ENCODE measurements at regions not wholly inside any gene's neighbourhood (a gene's known extent, or its start where the extent isn't known, plus 50 kb on each side); places are given as distances from the start of the nearest gene placed in this dataset.

DNA sequence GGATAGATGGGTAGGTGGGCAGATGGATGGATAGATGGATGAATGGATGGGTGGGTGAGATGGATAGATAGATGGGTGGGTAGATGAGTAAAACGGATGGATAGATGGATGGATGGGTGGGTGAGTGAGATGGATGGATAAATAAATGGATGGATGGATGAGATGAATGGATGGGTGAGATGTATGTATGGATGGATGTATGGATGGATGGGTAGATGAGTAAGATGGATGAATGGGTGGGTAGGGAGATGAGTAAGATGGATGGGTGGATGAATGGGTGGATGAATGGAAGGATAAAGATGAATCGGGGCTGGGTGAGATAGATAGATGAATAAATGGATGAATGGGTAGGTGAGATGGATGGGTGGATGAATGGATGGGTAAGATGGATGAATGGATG lies 210.1 kb downstream of the TFAP2C start:
- Histone ChIP-seq H3K4me1 (no peaks in the 10 kb centered on the region), H3K9me3 (no peaks in the 10 kb centered on the region), H3K4me3 (no peak overlapping the region), H3K27ac (no peak overlapping the region), H3K36me3 (replicated peaks in 1 of 2; ENCODE audit: insufficient read depth in 1 of 2, low read depth in 2 of 2) (no peaks in the 10 kb centered on the region), H3K27me3 (no peaks in the 10 kb centered on the region)
- WGBS, 2 donors, result 21 to 70% methylated on average over 2 of the region's 2 CpGs
- TF ChIP-seq, protein P1, sequence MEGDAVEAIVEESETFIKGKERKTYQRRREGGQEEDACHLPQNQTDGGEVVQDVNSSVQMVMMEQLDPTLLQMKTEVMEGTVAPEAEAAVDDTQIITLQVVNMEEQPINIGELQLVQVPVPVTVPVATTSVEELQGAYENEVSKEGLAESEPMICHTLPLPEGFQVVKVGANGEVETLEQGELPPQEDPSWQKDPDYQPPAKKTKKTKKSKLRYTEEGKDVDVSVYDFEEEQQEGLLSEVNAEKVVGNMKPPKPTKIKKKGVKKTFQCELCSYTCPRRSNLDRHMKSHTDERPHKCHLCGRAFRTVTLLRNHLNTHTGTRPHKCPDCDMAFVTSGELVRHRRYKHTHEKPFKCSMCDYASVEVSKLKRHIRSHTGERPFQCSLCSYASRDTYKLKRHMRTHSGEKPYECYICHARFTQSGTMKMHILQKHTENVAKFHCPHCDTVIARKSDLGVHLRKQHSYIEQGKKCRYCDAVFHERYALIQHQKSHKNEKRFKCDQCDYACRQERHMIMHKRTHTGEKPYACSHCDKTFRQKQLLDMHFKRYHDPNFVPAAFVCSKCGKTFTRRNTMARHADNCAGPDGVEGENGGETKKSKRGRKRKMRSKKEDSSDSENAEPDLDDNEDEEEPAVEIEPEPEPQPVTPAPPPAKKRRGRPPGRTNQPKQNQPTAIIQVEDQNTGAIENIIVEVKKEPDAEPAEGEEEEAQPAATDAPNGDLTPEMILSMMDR (IDR thresholded peaks at IDR 0.05), result no peak
- TF ChIP-seq POLR2A (IDR thresholded peaks at IDR 0.05), result no peak
- intact Hi-C loops (cut with DNase I), result no loop called here
- ATAC-seq (no peak), DNase-seq (no peak)

DNA sequence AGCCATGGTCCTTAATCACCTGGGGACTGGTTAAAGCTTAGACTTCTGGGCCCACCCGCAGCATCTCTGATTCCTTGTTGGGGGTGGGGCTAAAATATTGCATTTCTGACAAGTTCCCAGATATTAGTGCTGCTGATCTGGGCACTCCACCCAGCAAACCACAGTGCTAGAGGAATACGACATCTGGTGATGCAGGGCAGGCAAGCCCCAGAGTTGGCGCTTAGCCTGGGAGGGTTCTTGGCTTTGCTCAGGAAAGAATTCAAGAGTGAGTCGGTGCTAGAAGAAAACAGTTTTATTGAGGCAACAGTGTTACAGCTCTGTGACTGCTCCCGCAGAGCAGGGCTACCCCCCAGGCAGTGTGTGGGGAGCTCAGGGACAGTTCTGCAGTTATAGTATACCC lies 210.7 kb downstream of the TFAP2C start:
- H3K27ac ChIP-seq, result no peak overlapping the region
- intact Hi-C loops (cut with DNase I), result no loop called here
- no peaks in the 10 kb centered on the region for H3K4me1 ChIP-seq

DNA sequence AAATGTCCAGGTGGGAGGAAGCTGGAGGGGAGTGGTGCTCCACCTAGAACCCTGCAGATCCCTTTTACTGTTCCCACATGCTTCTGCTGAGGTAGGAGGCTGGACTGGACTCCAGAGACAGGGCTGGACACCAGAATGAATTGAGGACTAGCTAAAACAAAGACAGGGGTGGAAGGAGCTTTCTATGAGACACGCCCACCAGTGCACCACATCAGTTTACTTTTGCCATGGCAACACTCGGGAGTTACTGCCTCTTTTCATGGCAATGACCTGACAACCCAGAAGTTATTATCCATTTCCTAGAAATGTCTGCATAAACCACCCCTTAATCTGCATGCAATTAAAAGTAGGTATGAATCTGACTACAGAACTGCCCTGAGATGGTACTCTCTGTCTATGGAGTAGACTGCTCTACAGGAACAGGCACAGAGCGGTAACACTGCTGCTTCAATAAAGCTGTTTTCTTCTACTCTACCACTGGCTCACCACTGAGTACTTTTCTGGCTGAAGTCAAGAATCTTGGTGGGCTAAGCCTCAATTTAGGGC lies 211.7 kb downstream of the TFAP2C start:
- intact Hi-C loops (cut with DNase I), result no loop called here
- no peaks in the 10 kb centered on the region for H3K36me3 ChIP-seq (replicated peaks in 1 of 2; ENCODE audit: insufficient read depth in 1 of 2, low read depth in 2 of 2)
- no peaks in the 10 kb centered on the region for H3K4me1 ChIP-seq
- no peaks in the 10 kb centered on the region for H3K9me3 ChIP-seq
- no peak overlapping the region for H3K4me3 ChIP-seq
- WGBS, 2 donors, result 58 to 59% methylated on average over 3 of the region's 3 CpGs
- H3K27ac ChIP-seq, result no peak overlapping the region
- TF ChIP-seq, protein P1 (IDR thresholded peaks at IDR 0.05), result no peak
- TF ChIP-seq POLR2A (IDR thresholded peaks at IDR 0.05), result no peak
- ATAC-seq (no peak), DNase-seq (no peak)
- no peaks in the 10 kb centered on the region for H3K27me3 ChIP-seq

More for the DNA sequence above, 210.7 kb downstream of the TFAP2C start:
- DNase-seq (no peak), ATAC-seq (no peak)
- 68 to 74% methylated on average over 5 of the region's 5 CpGs for WGBS, 2 donors
- no peaks in the 10 kb centered on the region for H3K27me3 ChIP-seq
- H3K4me3 ChIP-seq, result no peak overlapping the region
- TF ChIP-seq, protein P1 (IDR thresholded peaks at IDR 0.05), result no peak
- TF ChIP-seq POLR2A (IDR thresholded peaks at IDR 0.05), result no peak
- H3K36me3 ChIP-seq (replicated peaks in 1 of 2; ENCODE audit: insufficient read depth in 1 of 2, low read depth in 2 of 2), result no peaks in the 10 kb centered on the region
- no peaks in the 10 kb centered on the region for H3K9me3 ChIP-seq

DNA sequence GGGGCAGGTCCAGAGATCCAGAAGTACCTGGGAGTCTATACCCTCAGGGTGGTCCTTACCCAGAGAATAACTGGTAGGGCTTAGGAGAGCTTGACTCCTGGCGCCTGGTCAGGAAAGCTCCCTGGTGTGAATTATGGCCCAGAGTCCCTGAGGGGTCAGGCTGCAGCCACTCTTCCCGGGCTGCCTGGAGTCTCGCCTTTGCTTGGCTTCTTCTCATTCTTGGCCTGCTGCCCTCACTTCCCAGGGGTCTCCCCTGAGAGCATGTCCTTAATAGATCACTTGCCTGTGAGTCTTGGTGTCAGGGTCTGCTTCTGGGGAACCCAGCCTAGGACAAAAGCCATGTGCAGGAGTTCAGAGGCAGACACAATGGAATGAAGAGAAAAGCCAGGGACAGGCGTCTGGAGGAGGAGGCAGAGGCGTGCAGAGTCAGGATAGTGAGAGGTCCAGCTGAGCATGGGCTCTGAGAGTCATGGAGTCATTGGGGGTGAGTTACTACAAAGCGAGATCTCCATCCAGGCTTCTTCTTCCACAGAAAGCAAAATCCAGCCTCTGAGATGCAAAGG lies 212.3 kb downstream of the TFAP2C start:
- H3K36me3 ChIP-seq (replicated peaks in 1 of 2; ENCODE audit: insufficient read depth in 1 of 2, low read depth in 2 of 2), result no peaks in the 10 kb centered on the region
- no peak overlapping the region for H3K4me3 ChIP-seq
- no peaks in the 10 kb centered on the region for H3K4me1 ChIP-seq
- no peak for TF ChIP-seq POLR2A (IDR thresholded peaks at IDR 0.05)
- TF ChIP-seq, protein P1 (IDR thresholded peaks at IDR 0.05), result no peak
- H3K27ac ChIP-seq, result no peak overlapping the region
- H3K27me3 ChIP-seq, result no peaks in the 10 kb centered on the region
- 38 to 57% methylated on average over 3 to 6 of the region's 6 CpGs for WGBS, 2 donors
- DNase-seq, result no peak
- no peak for ATAC-seq
- H3K9me3 ChIP-seq, result no peaks in the 10 kb centered on the region
- intact Hi-C loops (cut with DNase I), result no loop called here

DNA sequence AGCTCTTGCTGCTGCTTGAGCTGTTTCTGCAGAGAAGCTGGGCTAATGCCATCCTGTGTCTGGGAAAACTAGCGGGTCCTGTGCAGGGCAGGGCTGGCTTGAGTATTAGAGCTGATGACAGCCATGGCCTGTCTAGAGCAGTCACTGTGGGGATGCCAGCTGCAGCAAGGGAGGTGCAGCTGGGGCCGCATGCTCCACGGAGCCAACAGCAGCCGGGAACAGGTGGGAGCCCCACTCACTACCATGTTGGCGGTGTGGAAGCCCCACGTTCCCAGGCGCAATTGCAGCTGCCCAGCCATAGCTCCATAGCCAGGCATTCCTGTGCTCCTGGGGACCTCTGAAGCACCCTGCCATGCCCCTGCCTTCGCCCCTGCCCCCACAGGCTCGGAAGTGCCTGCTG lies 212.9 kb downstream of the TFAP2C start:
- Histone ChIP-seq H3K27me3 (no peaks in the 10 kb centered on the region), H3K4me3 (no peak overlapping the region), H3K36me3 (replicated peaks in 1 of 2; ENCODE audit: insufficient read depth in 1 of 2, low read depth in 2 of 2) (no peaks in the 10 kb centered on the region), H3K27ac (no peak overlapping the region), H3K4me1 (no peaks in the 10 kb centered on the region), H3K9me3 (no peaks in the 10 kb centered on the region)
- ATAC-seq (no peak), DNase-seq (no peak)
- no peak for TF ChIP-seq POLR2A (IDR thresholded peaks at IDR 0.05)
- TF ChIP-seq, protein P1 (IDR thresholded peaks at IDR 0.05), result no peak
- WGBS, 2 donors, result 71 to 83% methylated on average over 1 to 9 of the region's 9 CpGs
- intact Hi-C loops (cut with DNase I), result no loop called here
